Glomerular visceral epithelial cell (primary cell): ENCODE measurements at regions not wholly inside any gene's neighbourhood (a gene's known extent, or its start where the extent isn't known, plus 50 kb on each side); places are given as distances from the start of the nearest gene placed in this dataset.

Source experiments
- DNase-seq: peaks from one replicate; pipeline ENCODE4 v3.0.0-alpha.2; 2016; ENCODE audit errors: extremely low spot score

DNA sequence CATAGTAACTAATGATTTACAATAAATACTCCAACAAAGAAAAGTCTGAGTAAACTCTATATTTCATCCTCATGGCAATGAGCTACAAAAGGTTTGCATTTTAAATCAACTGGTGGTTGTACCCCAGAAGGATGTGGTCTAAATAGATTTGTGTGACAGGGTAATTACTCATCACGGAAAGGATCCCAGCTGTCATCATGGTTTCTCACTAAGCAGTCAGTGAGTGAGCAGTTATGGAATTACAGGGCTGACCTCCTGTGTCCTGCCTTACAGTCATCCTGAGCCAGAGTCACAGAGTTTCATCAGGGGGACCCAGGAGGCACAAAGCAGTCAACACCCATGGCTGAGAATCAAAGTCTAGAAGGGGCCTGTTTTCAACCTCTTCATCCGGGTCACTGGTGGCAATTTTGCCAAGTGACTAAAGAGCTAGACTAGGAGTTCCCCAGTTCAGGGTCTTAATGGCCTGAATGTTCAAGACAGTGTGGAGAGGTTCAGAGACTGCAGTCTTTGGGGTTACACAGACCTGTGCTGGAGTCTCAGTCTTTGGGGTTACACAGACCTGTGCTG lies 210.7 kb upstream of the SLC24A2 start:
- DNase-seq: peak; percentile 93

DNA sequence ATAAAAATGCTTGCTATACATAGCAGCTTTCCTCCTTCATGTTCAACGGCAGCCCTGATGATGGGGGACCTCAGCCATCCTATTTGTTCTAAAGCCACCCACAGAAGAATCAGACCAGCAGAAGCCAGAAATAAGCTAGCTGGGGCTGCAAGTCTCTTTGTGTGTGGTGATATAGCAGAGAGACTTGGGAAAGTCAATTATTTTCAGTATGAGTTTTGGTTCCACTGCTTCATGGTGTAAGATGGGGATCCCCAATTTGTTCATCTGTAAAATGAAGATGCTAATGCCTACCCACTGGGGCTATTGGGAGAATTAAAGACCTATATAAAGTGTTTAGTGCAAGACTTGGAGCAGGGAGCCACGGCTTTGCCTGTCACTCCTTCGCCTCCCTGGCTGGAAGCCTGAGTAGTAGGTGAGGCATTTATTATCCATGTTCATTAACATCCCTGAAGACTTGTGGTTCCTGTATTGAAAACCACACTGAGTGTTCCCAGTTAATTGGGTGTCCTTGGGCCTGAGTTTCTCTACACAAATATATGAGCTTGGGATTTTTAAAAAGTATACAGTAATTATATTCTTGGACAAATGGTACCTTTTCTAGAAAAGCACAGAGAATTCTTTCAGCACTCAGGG lies 210.1 kb upstream of the SLC24A2 start:
- peak; percentile 65 for DNase-seq

DNA sequence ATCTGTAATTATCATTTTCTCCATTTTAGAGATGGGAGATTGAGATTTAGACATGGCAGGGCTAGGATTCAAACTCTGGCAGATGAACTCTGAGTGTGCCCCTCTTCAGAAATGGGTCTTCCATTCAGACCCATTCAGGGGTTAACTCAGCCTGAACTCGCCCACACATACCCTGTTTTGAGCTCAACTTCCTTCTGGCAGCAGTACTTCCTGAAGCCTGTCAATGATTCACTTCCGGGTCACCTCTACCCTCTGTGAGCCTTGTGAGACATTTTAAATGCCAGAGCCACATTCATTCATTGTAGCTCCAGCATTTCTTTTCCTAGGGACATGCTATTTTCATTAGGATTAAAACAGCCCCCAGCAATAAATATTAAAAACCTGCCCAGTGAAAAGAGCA lies 209.3 kb upstream of the SLC24A2 start:
- DNase-seq: peak; percentile 37

DNA sequence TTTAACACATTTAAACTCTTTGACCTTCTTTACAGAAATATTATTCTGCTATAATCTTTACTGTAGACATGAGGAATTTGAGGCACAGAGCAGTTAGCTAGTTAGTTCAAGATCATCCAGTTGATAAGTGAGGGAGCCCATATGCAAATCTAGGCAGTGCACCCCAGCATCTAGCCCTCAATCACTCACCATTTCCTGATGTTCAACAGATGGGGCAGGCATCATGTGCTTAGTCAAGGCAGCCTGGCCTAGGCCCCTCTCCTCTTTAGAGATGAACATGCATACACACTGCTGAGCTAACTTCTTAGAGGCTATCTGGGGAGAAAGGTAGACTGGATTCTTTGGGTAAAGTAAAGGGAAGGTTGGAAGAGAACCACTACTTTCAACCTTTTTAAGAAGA lies 206.8 kb upstream of the SLC24A2 start:
- no peak for DNase-seq

DNA sequence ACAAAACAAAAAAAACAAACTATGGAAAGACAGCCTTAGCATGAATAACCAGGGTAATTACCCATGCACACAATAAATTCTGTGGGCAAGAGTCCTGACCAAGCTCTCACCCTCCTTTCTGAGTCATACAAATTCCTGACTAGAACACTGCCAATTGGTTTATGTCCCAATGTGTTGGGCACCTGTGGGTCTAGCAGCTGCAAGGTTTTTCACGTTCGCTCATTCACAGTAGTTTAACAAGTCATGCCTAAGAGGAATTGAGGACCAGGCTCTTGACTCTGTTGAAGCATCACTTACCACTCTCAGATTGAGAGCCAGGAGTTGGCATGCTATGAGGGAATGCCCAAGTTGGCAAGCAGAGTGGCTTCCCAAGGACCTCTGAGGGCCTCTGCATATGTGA lies 205.5 kb upstream of the SLC24A2 start:
- DNase-seq: peak; percentile 95

DNA sequence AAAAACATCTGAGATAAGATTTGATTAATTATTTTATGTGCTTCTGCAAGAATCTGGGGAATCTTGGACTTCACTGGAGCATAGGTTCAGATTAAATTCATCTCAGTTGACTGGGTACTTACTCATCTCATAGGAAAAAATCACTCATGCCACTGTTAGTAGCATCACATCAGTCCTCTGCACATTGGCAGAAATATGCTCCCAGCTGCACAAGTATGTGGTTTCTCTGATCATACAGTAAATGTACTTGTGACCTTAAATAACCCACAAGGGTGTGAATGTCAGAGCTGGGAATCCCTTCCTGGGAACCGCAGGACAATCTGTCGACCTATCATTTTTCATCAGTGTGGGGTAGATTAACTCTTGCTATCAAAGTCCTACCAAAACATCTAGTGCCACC lies 203.7 kb upstream of the SLC24A2 start:
- peak; percentile 94 for DNase-seq

DNA sequence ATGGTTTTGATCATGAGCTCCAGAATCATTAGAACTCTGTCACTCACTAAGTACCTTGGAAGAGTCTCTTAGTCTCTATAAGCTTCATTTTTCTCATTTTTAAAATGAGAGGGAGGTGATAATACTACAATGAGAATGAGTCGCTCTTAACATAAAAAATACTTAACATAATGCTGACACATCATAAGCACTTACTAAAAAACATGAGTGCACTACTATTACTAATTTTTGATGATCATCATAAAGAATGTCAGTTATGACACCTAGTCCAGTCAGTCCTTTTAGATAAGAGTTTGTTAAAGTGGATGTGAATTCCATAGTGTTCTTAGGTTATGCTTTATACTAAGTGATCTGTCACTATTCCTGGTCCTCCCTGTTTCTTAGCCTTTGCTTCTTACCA lies 200.4 kb upstream of the SLC24A2 start:
- no peak for DNase-seq

DNA sequence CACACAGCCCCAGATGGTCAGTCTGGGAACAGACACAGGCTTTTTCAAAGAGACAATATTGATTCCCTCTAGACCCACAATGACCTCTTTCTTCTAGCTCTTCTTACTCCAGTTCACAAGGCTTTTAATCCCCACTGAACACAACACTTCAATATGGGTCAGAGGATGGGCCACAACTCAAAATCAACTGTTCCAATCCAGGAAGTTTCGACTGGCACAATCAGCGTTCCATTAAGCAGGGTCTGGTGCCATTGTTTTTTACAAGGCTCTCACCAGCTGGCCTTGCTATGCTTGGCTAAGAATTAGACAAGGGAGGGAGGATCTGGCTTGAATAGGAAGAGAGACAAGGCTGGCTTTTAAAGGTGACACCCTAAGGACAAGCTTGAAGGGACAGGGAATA lies 199.4 kb upstream of the SLC24A2 start:
- DNase-seq: no peak

DNA sequence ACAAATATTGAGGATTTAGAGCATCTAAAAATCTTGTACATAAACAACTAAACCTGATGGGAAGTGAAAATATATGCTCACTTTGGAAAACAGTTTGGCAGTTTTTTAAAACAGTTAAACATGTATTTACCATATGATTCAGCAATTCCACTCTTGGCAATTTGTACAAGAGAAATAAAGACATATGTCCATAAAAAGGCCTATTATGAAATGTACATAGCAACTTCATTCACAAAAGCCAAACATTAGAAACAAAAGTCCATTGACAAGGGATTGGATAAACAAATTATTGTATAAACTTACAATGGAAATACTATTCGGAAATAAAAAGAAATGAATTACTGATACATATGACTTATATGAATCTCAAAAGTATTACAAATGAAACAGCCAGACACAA lies 196.2 kb upstream of the SLC24A2 start:
- DNase-seq: no peak

DNA sequence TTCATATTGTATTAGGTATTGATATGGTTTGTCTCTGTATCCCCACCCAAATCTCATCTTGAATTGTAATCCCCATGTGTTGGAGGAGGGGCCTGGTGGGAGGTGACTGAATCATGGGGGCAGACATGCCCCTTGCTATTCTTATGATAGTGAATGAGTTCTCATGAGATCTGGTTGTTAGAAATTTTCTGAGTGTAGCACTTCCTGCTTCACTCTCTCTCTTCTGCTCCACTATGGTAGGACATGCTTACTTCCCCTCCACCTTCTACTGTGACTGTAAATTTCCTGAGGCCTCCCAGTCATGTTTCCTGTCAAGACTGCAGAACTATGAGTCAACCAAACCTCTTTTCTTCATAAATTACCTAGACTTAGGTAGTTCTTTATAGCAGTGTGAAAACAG lies 187.4 kb upstream of the SLC24A2 start:
- DNase-seq: no peak

DNA sequence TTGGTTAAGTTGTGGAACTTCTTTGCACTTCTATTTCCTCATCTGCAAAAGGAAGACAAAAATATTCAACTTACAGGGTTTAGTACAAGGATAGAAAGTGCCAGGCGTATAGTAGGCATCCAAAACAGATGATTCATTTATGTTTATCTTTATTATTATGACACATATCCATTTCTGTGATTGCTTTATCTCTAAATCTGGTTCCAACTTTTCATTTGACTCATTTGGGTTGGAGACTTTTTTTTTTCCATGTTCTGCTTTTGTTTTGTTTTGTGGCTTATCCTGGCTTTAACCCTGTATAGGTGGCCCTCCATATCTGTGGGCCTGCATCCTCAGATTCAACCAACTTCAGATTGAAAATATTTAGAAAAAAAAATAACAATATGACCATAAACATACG lies 186.7 kb upstream of the SLC24A2 start:
- DNase-seq: no peak

DNA sequence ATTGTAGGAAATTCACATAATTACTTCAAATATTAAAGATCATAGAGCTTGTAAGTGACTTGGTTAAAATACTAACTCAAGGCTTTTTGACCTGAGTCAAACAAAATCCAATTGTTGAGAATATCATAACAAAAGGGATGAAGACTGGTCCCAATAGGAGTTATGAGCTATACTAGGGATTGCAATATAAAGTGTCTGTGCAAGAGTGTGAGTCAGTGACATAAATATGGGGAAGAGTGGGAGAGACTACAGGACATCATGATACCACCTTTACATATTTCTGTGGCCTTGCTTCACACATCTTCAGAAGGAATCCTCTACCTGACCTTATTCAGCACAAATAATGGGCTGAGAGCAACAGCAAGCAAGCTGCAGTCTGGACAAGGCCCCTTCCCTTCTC lies 180.9 kb upstream of the SLC24A2 start:
- no peak for DNase-seq

DNA sequence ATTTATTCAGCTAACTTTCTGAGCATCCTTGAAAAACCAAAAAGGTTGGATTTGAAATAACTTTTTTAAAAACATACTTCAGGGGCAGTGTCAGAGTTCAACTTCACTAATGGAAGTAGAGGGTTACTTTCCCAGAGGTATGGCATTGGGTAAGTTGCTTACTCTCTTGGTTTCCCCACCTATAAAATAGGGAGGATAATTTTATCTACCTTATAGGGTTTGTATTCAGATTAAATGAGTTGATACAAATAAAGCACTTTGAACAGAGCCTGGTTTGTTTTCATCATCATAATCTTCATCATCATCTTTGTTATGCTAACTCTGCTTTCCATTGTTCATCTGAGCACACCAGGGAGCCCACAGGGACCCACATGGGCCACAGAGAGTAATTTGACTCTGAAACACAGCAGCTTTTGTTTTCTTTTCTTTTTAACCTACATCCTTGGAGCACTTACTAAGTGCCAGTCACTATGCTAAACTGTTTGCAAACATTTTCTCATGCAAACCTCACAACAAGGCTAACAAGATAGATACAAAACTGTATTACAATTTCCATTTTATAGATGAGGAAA lies 179.1 kb upstream of the SLC24A2 start:
- DNase-seq: no peak

DNA sequence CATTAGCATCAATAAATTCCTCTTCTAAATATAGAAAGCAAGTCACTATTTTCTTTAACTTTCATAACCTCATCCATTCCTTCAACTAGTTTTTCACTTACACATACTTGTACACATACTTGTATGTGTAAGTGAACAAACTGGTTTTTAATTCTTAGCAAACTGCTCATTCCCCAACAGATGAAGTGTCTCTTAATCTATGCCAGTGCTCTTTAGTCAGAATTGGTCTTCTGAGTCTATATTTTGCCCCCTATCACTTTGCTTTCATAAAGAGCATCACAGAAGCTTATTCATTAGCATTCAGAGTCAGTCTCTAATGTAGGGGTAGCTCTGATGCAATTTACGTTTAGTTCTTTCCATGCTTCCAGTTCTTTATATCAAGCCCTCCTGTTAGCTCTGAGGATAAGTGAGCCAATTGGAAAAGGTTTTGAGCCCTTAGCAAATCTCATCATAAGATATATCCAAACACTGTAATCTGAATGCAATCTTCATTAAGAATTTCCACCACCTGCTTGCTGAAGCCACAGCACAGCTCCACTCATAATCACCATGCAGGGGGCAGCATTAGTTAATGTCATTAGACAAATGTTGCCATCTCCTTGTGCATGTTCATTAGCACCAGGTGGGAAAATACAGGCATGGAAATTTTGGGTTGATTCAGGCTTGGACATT lies 178.5 kb upstream of the SLC24A2 start:
- DNase-seq: no peak

DNA sequence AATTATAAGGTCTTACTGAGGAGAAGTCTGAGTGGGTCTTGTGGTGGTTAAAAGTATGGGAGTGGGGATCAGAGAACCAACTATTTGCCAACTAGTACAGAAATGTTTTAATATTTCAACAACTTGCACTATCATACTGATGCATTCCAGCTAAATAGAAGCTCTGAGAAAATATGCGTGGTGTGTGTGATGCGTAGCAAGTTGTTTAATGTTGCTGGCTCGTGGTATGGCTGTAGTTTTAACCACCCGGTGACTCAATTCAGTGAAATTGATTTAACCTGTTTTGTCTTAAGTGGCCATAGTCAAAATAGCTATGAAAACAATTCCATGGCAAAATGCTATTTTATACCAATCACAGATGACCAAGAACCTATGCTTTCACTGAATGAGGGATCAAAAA lies 176.5 kb upstream of the SLC24A2 start:
- DNase-seq: no peak

DNA sequence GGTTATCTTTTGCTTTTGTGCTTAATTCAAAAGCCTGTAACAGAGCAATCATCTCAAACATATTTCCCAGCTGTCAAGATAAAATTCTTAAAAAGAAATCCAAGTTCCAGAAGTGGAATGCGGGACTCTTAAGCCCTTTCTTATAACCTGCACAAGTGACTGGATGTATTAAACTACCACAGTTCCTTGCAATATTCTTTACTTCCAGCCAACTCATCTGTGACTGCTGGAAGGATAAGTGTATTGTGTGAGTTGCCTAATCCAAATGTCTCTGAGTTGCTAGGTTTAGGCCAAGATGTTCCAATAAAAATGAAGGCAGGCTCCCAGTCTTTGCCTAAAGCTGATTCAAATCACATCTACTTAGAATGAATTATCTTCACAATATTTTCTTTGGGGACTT lies 159.2 kb upstream of the SLC24A2 start:
- DNase-seq: no peak

DNA sequence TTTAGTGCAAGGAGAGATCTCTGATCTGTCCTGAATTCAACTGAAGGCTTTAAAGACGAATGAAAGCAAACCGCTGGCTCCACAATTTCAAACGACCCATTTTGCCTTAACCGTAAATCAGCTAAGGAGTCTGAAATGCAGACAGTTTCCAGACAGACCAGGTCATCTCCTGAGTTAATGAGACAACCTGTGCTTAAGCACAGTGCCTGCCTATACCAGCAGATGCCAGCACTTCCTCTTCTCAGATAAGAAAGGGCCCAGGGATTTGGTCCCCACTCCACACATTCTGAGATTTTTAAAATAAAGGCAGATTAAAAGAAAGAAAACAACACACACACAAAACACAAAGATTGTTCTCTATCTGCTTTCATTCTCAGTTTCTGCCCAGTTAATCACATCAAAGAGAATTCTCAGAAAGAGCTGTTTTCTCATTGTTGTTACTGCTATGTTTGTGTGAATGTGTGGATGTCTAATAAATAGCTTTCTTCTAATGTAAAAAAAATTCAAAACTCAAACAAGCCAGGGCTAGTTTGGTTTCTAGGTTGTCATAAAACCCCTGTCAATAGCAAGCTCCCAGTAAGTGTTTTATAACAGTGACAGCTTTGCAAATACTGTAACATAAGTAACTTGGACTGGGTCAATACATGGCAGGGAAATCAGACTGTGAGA lies 157.7 kb upstream of the SLC24A2 start:
- peak; percentile 35 for DNase-seq

DNA sequence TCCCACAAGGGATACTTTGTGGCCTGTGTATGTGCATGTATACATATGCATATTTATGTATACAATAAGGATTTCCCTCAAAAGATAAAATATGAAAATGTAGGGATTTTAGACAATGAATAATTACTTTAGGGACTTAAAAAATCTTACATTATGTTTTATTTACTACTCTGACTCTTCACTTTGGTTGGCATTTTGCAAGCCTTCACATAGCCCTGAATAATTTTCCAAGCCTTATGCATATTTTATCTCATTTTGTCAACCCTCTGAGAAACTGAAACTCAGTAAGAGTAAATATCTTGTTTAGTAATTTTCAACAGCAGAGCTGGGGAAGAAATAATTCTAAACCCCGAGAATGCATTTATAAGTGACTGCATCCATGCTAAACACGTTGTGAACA lies 153.0 kb upstream of the SLC24A2 start:
- DNase-seq: no peak

DNA sequence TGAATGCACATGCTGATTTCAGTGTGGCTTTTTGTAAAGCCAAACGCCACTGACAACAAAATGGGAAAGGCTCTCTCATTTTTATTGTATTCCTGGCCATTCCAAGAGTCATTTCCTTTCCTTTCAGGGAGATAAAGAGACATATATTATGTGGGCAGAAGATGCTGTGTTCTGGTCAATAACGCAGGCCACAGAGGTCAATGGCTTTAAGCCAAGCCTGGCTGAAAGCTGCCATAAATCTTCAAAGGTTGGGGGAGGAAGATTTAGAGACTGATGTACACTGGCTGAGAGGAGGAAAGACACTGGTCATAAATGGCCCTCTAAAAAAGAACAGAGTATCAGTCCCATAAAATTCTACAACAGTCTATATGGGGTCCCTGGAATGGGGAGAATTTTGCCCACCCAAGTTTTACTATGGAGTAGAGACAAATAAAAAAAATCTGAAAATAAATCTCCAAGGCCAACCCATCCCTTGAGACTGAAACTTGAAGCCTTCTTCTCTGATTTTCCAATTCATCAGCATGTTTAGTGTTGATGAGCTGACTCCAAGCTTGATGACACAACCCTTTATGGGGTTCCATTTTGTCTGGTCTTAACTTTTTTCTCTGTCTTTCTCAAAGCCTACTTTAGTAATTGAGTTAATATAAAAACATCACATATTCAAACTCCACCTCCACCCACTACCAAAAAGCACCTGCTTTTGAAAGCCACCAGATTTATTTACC lies 152.1 kb upstream of the SLC24A2 start:
- DNase-seq: no peak

DNA sequence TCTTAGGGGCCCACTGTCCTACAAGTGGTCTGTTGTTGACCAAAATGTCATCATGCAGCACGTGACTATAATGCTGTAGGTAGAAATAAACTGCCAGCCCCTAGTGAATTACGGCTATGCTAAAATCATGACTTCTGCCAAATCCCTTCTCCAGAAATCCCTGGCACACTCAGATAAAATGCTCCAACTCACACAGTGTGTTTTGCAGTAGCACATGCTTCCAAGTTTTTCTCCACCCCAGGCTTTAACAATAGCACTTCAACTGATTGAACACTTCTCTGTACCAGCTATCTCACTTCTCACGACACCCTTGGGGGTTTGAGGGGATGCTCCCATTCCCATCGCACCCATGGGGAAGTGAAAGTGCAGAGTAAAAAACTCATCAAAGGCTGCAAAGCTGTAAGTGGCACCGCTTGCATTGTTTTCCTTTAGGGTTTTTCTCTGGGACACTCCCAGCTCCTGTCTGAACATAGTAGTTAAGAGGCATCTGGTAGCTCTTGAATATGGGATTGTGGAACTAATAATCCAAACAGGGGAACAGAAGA lies 151.0 kb upstream of the SLC24A2 start:
- DNase-seq: no peak

DNA sequence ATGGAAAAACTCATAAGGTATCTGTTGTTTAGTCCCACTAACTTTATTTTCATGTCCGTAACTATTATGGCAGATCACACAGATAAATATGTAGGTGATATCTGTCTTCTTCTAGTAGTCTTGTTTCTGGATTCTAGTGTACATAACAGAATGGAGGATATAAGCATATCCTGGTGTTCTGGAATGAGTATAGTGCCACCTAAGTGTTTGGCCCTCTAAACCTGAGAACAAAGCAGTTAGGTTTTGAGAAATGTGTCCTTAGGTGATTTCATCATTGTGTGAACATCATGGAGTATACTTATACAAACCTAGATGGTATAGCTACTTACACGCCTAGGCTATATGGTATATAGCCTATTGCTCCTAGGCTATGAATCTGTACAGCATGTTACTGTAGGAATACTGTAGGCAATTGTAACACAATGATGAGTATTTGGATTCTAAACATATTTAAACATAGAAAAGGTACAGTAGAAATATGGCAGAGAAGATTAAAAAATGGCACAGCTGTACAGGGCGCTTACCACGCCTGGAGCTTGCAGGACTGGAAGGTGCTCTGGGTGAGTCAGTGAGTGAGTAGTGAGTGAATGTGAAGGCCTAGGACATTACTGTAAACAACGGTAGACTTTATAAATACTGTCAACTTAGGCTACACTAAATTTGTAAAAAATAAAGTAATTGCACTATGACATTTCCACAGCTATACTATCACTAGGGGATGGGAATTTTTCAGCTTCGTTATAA lies 150.3 kb upstream of the SLC24A2 start:
- DNase-seq: no peak
